NB4 (cell line): ENCODE measurements at regions not wholly inside any gene's neighbourhood (a gene's known extent, or its start where the extent isn't known, plus 50 kb on each side); places are given as distances from the start of the nearest gene placed in this dataset.

ENCODE experiments used
- CTCF ChIP-seq: IDR thresholded peaks from one replicate; pipeline ENCODE4 v1.5.1; 2012; ENCODE audit warnings: low read depth, low read length
- MAX ChIP-seq: IDR thresholded peaks from 2 replicates; pipeline ENCODE4 v1.6.1; 2011; ENCODE audit warnings: low read depth, low read length
- POLR2A ChIP-seq: IDR thresholded peaks from 2 replicates; pipeline ENCODE4 v1.6.1; 2011; ENCODE audit warnings: mild to moderate bottlenecking; ENCODE audit not compliant: insufficient read length; ENCODE audit errors: extremely low read depth

GRCh38 chr16:85281181-85281580 is 168.9 kb upstream of the CIBAR2 start:
- TF ChIP-seq CTCF: no peak
- no peak for TF ChIP-seq POLR2A
- no peak for TF ChIP-seq MAX
